Astrocyte (in vitro differentiated cells and primary cell): ENCODE measurements at regions not wholly inside any gene's neighbourhood (a gene's known extent, or its start where the extent isn't known, plus 50 kb on each side); places are given as distances from the start of the nearest gene placed in this dataset.

Experiments used
- DNase-seq: peaks from one replicate; pipeline ENCODE4 v3.0.0-alpha.2; 2010; ENCODE audit warnings: low read depth
- FAIRE-seq: peaks from 2 replicates; lab custom pipeline; 2011; peaks lifted over from hg19 to GRCh38; lab: Jason Lieb, UNC
- H2AFZ ChIP-seq: 2 replicates; pipeline ENCODE4 v1.6.0; 2012; ENCODE audit warnings: low read depth, low read length, inconsistent platforms
- H3K27ac ChIP-seq: 2 replicates; pipeline ENCODE4 v1.5.1; 2011; ENCODE audit warnings: low read depth, low read length, inconsistent platforms
- H3K27me3 ChIP-seq: 2 replicates; pipeline ENCODE4 v1.6.0; 2011; ENCODE audit warnings: low read length, inconsistent platforms; ENCODE audit not compliant: insufficient read depth
- H3K36me3 ChIP-seq: 2 replicates; pipeline ENCODE4 v1.5.1; 2011; ENCODE audit warnings: low read length, inconsistent platforms; ENCODE audit not compliant: insufficient read depth
- H3K4me1 ChIP-seq: 2 replicates; pipeline ENCODE4 v1.5.1; 2011; ENCODE audit warnings: low read length, inconsistent platforms; ENCODE audit not compliant: insufficient read depth
- H3K4me2 ChIP-seq: 2 replicates; pipeline ENCODE4 v1.6.0; 2012; ENCODE audit warnings: low read length, inconsistent platforms
- H3K4me3 ChIP-seq: 2 replicates; pipeline ENCODE4 v1.5.1; 2011; ENCODE audit warnings: low read depth, mild to moderate bottlenecking, low read length, inconsistent platforms; ENCODE audit not compliant: insufficient read depth
- H3K79me2 ChIP-seq: 2 replicates; pipeline ENCODE4 v1.6.0; 2012; ENCODE audit warnings: mild to moderate bottlenecking, low read length, inconsistent platforms; ENCODE audit not compliant: insufficient read depth
- H3K9ac ChIP-seq: 2 replicates; pipeline ENCODE4 v1.6.0; 2012; ENCODE audit warnings: mild to moderate bottlenecking, low read length, inconsistent platforms
- H3K9me3 ChIP-seq: 2 replicates; pipeline ENCODE4 v1.5.1; 2012; ENCODE audit warnings: low read depth, mild to moderate bottlenecking, low read length, inconsistent platforms; ENCODE audit not compliant: insufficient read depth
- H4K20me1 ChIP-seq: 2 replicates; pipeline ENCODE4 v1.6.0; 2012; ENCODE audit warnings: low read length, inconsistent platforms; ENCODE audit not compliant: insufficient read depth
- H3K27ac Mint-ChIP-seq: one replicate; pipeline ENCODE4 v1.8.0; 2021; ENCODE audit warnings: mild to moderate bottlenecking, mixed read lengths; ENCODE audit not compliant: unreplicated experiment
- H3K27me3 Mint-ChIP-seq: one replicate; pipeline ENCODE4 v1.8.0; 2021; ENCODE audit warnings: low read depth, mixed read lengths; ENCODE audit not compliant: unreplicated experiment
- H3K36me3 Mint-ChIP-seq: one replicate; pipeline ENCODE4 v1.8.0; 2021; ENCODE audit warnings: low read depth, mixed read lengths; ENCODE audit not compliant: unreplicated experiment
- H3K4me1 Mint-ChIP-seq: one replicate; pipeline ENCODE4 v1.8.0; 2021; ENCODE audit warnings: low read depth, mixed read lengths; ENCODE audit not compliant: unreplicated experiment
- H3K4me3 Mint-ChIP-seq: one replicate; pipeline ENCODE4 v1.8.0; 2021; ENCODE audit warnings: mild to moderate bottlenecking, moderate library complexity, mixed read lengths; ENCODE audit not compliant: unreplicated experiment
- H3K9me3 Mint-ChIP-seq: one replicate; pipeline ENCODE4 v1.8.0; 2021; ENCODE audit warnings: mild to moderate bottlenecking, mixed read lengths; ENCODE audit not compliant: unreplicated experiment
- CTCF ChIP-seq: IDR thresholded peaks from 2 replicates; pipeline ENCODE4 v1.5.1; 2011; ENCODE audit warnings: low read depth, mild to moderate bottlenecking, inconsistent platforms, low read length, moderate library complexity; ENCODE audit not compliant: insufficient read depth
- EZH2 ChIP-seq: IDR thresholded peaks from 2 replicates; pipeline ENCODE4 v1.6.1; 2012; ENCODE audit warnings: mild to moderate bottlenecking, low read length, inconsistent platforms; ENCODE audit not compliant: insufficient read depth

DNA sequence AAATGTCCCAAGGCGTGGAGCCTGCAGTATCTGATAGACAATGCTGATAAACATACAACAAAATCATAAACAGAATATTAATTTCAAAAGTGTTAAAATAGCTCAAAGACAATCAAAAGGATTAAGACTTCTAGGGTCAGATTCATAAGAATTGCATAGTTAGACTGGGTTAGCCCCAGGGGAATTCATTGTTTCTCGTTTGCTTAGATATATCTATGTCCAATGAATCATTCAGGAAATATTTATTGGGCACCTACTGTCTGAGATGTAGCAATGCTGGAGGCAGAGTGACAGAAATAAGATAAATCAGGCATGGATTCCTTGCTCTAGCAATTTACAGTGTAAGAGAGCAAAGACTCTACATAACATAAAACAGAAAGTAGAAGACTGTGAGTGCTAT lies 124.4 kb upstream of the PRL start:
- TF ChIP-seq CTCF (no peak), EZH2 (no peak)
- no peak overlapping the region for H3K4me2 ChIP-seq
- no peaks in the 10 kb centered on the region for H3K27me3 Mint-ChIP-seq
- peaks cover 24% of the 10 kb centered on the region for H3K9me3 Mint-ChIP-seq
- H3K36me3 Mint-ChIP-seq = no peaks in the 10 kb centered on the region
- no peak overlapping the region for H3K4me3 Mint-ChIP-seq
- H2AFZ ChIP-seq = no peak overlapping the region
- no peaks in the 10 kb centered on the region for H3K4me1 ChIP-seq
- no peak overlapping the region for H3K4me3 ChIP-seq
- no peak overlapping the region for H3K9ac ChIP-seq
- no peaks in the 10 kb centered on the region for H3K4me1 Mint-ChIP-seq
- no peak overlapping the region for H3K27ac Mint-ChIP-seq
- peaks cover 3% of the 10 kb centered on the region for H3K9me3 ChIP-seq
- DNase-seq = no peak
- no peak overlapping the region for H3K27ac ChIP-seq
- H4K20me1 ChIP-seq = no peaks in the 10 kb centered on the region
- H3K27me3 ChIP-seq = no peaks in the 10 kb centered on the region
- no peaks in the 10 kb centered on the region for H3K79me2 ChIP-seq
- H3K36me3 ChIP-seq = no peaks in the 10 kb centered on the region
- FAIRE-seq = no peak

GRCh38 chr6:22424196-22424595 lies 127.4 kb upstream of the PRL start:
- H3K4me3 Mint-ChIP-seq = no peak overlapping the region
- H3K27me3 ChIP-seq = no peaks in the 10 kb centered on the region
- no peaks in the 10 kb centered on the region for H3K27me3 Mint-ChIP-seq
- H4K20me1 ChIP-seq = no peaks in the 10 kb centered on the region
- H3K4me1 Mint-ChIP-seq = no peaks in the 10 kb centered on the region
- H3K9me3 Mint-ChIP-seq = peaks cover 19% of the 10 kb centered on the region
- FAIRE-seq (no peak), DNase-seq (no peak)
- no peak for TF ChIP-seq CTCF
- no peak for TF ChIP-seq EZH2
- no peaks in the 10 kb centered on the region for H3K36me3 Mint-ChIP-seq
- H3K9me3 ChIP-seq = peaks cover 3% of the 10 kb centered on the region
- H3K36me3 ChIP-seq = no peaks in the 10 kb centered on the region
- H3K4me1 ChIP-seq = no peaks in the 10 kb centered on the region
- no peak overlapping the region for H2AFZ ChIP-seq
- no peak overlapping the region for H3K27ac Mint-ChIP-seq
- H3K9ac ChIP-seq = no peak overlapping the region
- no peaks in the 10 kb centered on the region for H3K79me2 ChIP-seq
- no peak overlapping the region for H3K4me2 ChIP-seq
- H3K4me3 ChIP-seq = no peak overlapping the region
- H3K27ac ChIP-seq = no peak overlapping the region

DNA sequence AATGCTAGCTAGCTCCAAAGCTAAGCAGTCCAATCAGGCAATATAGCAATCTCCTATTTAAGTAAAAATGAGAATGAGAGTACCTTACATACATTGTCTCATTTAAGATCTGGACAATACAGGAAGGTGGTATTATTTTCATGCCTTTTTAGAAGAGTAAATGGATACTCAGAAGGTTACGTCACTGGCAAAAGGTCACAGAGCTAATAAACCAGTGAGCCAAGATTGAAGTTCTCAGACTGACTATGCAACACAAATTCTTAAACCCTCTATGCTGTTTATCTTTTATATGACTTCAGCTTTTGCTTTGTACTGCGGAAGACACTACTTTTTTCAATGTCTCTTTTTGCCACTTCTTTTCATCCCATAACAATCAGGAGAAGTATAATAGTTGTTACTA lies 135.2 kb upstream of the PRL start:
- Mint-ChIP-seq H3K4me1 (no peaks in the 10 kb centered on the region), H3K27me3 (no peaks in the 10 kb centered on the region), H3K9me3 (no peaks in the 10 kb centered on the region), H3K36me3 (no peaks in the 10 kb centered on the region), H3K27ac (no peak overlapping the region), H3K4me3 (no peak overlapping the region)
- Histone ChIP-seq H2AFZ (no peak overlapping the region), H3K79me2 (no peaks in the 10 kb centered on the region), H3K9ac (no peak overlapping the region), H3K4me3 (no peak overlapping the region), H4K20me1 (no peaks in the 10 kb centered on the region), H3K27ac (no peak overlapping the region), H3K27me3 (no peaks in the 10 kb centered on the region), H3K4me2 (no peak overlapping the region), H3K36me3 (no peaks in the 10 kb centered on the region), H3K4me1 (no peaks in the 10 kb centered on the region), H3K9me3 (no peaks in the 10 kb centered on the region)
- no peak for DNase-seq
- FAIRE-seq = no peak
- TF ChIP-seq EZH2 (no peak), CTCF (no peak)
